K562 (cell line): ENCODE measurements at regions not wholly inside any gene's neighbourhood (a gene's known extent, or its start where the extent isn't known, plus 50 kb on each side); places are given as distances from the start of the nearest gene placed in this dataset.

Source experiments
- ATAC-seq: fragments of 200-7000 bp; cut with Tn5 transposase; 3 replicates; pipeline ENCODE4 v1.9.1; 2020; ENCODE audit warnings: moderate library complexity
- BruUV-seq: library from RNA; stranded (reverse); fragments of 400-500 nt; replicated peaks from 2 replicates; lab custom pipeline; 2021; lab: Mats Ljungman, UMichigan
- CTCF ChIA-PET: fragments of 300-600 bp; formaldehyde crosslinking; extraction: SDS; loops from one replicate; lab custom pipeline; 2021; ENCODE audit warnings: low intra/inter-chr PET ratio; lab: Yijun Ruan, JAX
- POLR2A ChIA-PET: fragments of 300-600, 350-650 bp; sonication (Branson Sonifier 250); formaldehyde crosslinking; extraction: SDS; loops from one replicate; lab custom pipeline; 2021; ENCODE audit warnings: antibody characterized with exemption, inconsistent platforms; lab: Yijun Ruan, JAX
- DNase-seq, 4 experiments: peaks; one replicate each; pipeline versions ENCODE4 v3.0.0 to v3.0.0-alpha.2; 2011 to 2018; ENCODE audit warnings: low spot score in 3 of 4, mixed read lengths in 3 of 4; ENCODE audit errors: extremely low read depth in 1 of 4
- FAIRE-seq: peaks from 2 replicates; lab custom pipeline; 2011; peaks lifted over from hg19 to GRCh38; lab: Jason Lieb, UNC
- H2AFZ ChIP-seq: 2 replicates; pipeline ENCODE4 v1.6.0; 2011; ENCODE audit warnings: low read depth, low read length, control low read depth, inconsistent platforms
- H3K27ac ChIP-seq: fragments of 200-600 bp; 3 replicates; pipeline ENCODE4 v1.8.0; 2011; ENCODE audit warnings: low read depth, mild to moderate bottlenecking, control low read depth, inconsistent platforms, low read length, moderate library complexity, mixed read lengths; ENCODE audit errors: extremely low read depth
- H3K27me3 ChIP-seq, 2 experiments: fragments of 300-600 bp in 1 of 2; 2 replicates in 1 of 2; 3 replicates in 1 of 2; pipeline versions ENCODE4 v1.6.0 to v1.8.0; 2011; ENCODE audit warnings: inconsistent platforms in 2 of 2, low read length in 2 of 2, mild to moderate bottlenecking in 1 of 2, mixed read lengths in 1 of 2, moderate library complexity in 1 of 2; ENCODE audit not compliant: control insufficient read depth in 2 of 2, insufficient read depth in 2 of 2
- H3K36me3 ChIP-seq: fragments of 300-600 bp; 3 replicates; pipeline ENCODE4 v1.8.0; 2011; ENCODE audit warnings: mild to moderate bottlenecking, low read length, inconsistent platforms; ENCODE audit not compliant: control insufficient read depth, insufficient read depth
- H3K4me1 ChIP-seq, 2 experiments: fragments of 200-600 bp in 1 of 2; replicated peaks in 1 of 2; 2 replicates in 1 of 2; 3 replicates in 1 of 2; pipeline versions ENCODE4 v1.5.1 to v1.8.0; 2011; ENCODE audit warnings: inconsistent platforms in 2 of 2, low read length in 2 of 2, mild to moderate bottlenecking in 1 of 2, mixed read lengths in 1 of 2, moderate library complexity in 1 of 2; ENCODE audit not compliant: control insufficient read depth in 2 of 2, insufficient read depth in 2 of 2
- H3K4me2 ChIP-seq: 2 replicates; pipeline ENCODE4 v1.6.1; 2011; ENCODE audit warnings: low read length, control low read depth, inconsistent platforms, mixed read lengths; ENCODE audit not compliant: insufficient read depth
- H3K4me3 ChIP-seq: fragments of 200-600 bp; sonication (generic), shearing (Covaris generic); 2 replicates; pipeline ENCODE4 v1.5.1; 2016; ENCODE audit warnings: control low read depth, inconsistent platforms
- H3K79me2 ChIP-seq: fragments of 200-600 bp; 3 replicates; pipeline ENCODE4 v1.8.0; 2011; ENCODE audit warnings: low read length, inconsistent platforms; ENCODE audit not compliant: control insufficient read depth, insufficient read depth
- H3K9ac ChIP-seq, 2 experiments: 2 replicates each; pipeline versions ENCODE4 v1.6.0 to v1.6.1; 2011; ENCODE audit warnings: low read depth in 2 of 2, low read length in 2 of 2, control low read depth in 1 of 2, inconsistent platforms in 1 of 2, mild to moderate bottlenecking in 1 of 2, mixed read lengths in 1 of 2; ENCODE audit not compliant: insufficient read depth in 1 of 2
- H3K9me1 ChIP-seq: one replicate; pipeline ENCODE4 v1.6.0; 2011; ENCODE audit warnings: inconsistent platforms, mild to moderate bottlenecking, low read length, moderate library complexity; ENCODE audit not compliant: control insufficient read depth, insufficient read depth
- H3K9me3 ChIP-seq: replicated peaks from 2 replicates; pipeline ENCODE4 v1.5.1; 2011; ENCODE audit warnings: low read depth, low read length, inconsistent platforms; ENCODE audit not compliant: control insufficient read depth, insufficient read depth
- H4K20me1 ChIP-seq: replicated peaks from 2 replicates; pipeline ENCODE4 v1.6.1; 2011; ENCODE audit warnings: low read length, inconsistent platforms, mixed read lengths; ENCODE audit not compliant: control insufficient read depth, insufficient read depth
- ARID1B ChIP-seq: fragments of 450-650 bp; IDR thresholded peaks from 2 replicates; pipeline ENCODE4 v1.6.1; 2016; ENCODE audit warnings: antibody characterized with exemption, mild to moderate bottlenecking, inconsistent platforms
- BACH1 ChIP-seq: fragments of 200-800 bp; sonication (Bioruptor generic); IDR thresholded peaks from 2 replicates; pipeline ENCODE4 v1.6.1; 2016; ENCODE audit warnings: missing genetic modification characterization, missing compliant biosample characterization
- CBX5 ChIP-seq: IDR thresholded peaks from 2 replicates; pipeline ENCODE4 v1.6.1; 2014; ENCODE audit warnings: low read depth, borderline replicate concordance
- ILK ChIP-seq: fragments of 450-650 bp; IDR thresholded peaks from 2 replicates; pipeline ENCODE4 v1.6.1; 2016; ENCODE audit warnings: missing genetic modification characterization, low read depth, mild to moderate bottlenecking, missing compliant biosample characterization, moderate library complexity, borderline replicate concordance
- PRPF4 ChIP-seq: fragments of 200-400 bp; formaldehyde crosslinking; IDR thresholded peaks from one replicate; pipeline ENCODE4 v1.6.1; 2017; ENCODE audit warnings: low read length, low read depth, mild to moderate bottlenecking; ENCODE audit not compliant: insufficient read depth, poor library complexity, severe bottlenecking
- ZNF668 ChIP-seq: fragments of 250-450 bp; sonication (Bioruptor Pico); IDR thresholded peaks from 2 replicates; pipeline ENCODE4 v1.8.0; 2022; ENCODE audit warnings: mild to moderate bottlenecking, inconsistent platforms
- ZNF766 ChIP-seq: fragments of 200-800 bp; sonication (Bioruptor generic); conservative IDR thresholded peaks from 2 replicates; pipeline ENCODE4 v1.6.1; 2016; ENCODE audit warnings: missing genetic modification characterization, missing compliant biosample characterization
- ZSCAN32 ChIP-seq: fragments of 450-650 bp; formaldehyde crosslinking; IDR thresholded peaks from 2 replicates; pipeline ENCODE4 v1.4.0; 2020; ENCODE audit warnings: mild to moderate bottlenecking, moderate library complexity
- WGBS: fragments of 100-300 bp; shearing (Covaris generic); methylation state at CpG from one replicate; pipeline ENCODE4 v1.1.6; 2016; ENCODE audit warnings: low coverage, mixed read lengths; ENCODE audit not compliant: insufficient coverage; ENCODE audit errors: missing lambda C conversion rate; 5-methylcytosine and 5-hydroxymethylcytosine counted together
- in situ Hi-C: fragments of 300-500 bp; cut with MboI; formaldehyde crosslinking; loops from 4 replicates; pipeline ENCODE4 v1.15.0; 2018; ENCODE audit warnings: inconsistent platforms, mixed read lengths
- intact Hi-C: fragments of 100-400 bp; cut with micrococcal nuclease; formaldehyde crosslinking; loops from 2 replicates; pipeline ENCODE4 v1.14.2; 2022
- TF ChIP-seq, protein P1 (sequence below), 2 experiments: fragments of 450-650 bp in 1 of 2; IDR thresholded peaks; 2 replicates each; pipeline ENCODE4 v1.6.1; 2011 to 2017; ENCODE audit warnings: low read depth in 2 of 2, antibody characterized with exemption in 1 of 2, borderline replicate concordance in 1 of 2, low read length in 1 of 2, mild to moderate bottlenecking in 1 of 2, mixed read lengths in 1 of 2; ENCODE audit not compliant: control insufficient read depth in 1 of 2
- TF ChIP-seq, protein P2 (sequence below): sonication (generic); formaldehyde crosslinking; IDR thresholded peaks from 2 replicates; pipeline ENCODE4 v1.8.1; 2023; ENCODE audit warnings: mild to moderate bottlenecking, missing genetic modification reagents, moderate library complexity
- TF ChIP-seq, protein P3 (sequence below): fragments of 250-450 bp; sonication (Bioruptor Pico); IDR thresholded peaks from 2 replicates; pipeline ENCODE4 v1.9.0; 2021; ENCODE audit warnings: mild to moderate bottlenecking, inconsistent platforms

DNA sequence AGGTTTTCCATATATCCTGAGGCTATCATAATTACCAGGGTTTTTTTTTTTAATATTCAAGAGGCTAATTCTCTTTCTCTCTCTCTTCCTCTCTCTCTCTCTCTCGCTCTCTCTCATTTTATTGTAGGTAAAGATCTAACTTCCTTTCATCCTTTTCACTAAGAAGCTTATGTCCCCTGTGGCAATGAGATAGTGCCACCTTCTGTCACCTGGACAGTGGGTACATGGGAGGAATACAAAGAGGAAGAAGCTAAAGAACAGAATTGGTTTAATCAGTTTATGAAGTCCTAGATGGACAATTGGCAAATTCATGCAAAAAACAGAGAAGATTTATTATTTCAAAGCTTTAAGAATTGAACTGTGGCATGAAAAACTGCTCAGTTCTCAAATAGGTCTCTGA is 1582.3 kb upstream of the TMEFF2 start:
- POLR2A ChIA-PET = no interaction called here
- Histone ChIP-seq H3K4me3 (no peak overlapping the region), H3K9me1 (no peaks in the 10 kb centered on the region), H3K4me2 (no peak overlapping the region), H3K4me1 (no peaks in the 10 kb centered on the region), H3K79me2 (no peaks in the 10 kb centered on the region), H3K9ac (no peak overlapping the region), H3K27me3 (no peaks in the 10 kb centered on the region), H3K36me3 (no peaks in the 10 kb centered on the region), H3K27ac (no peak overlapping the region), H3K9me3 (no peaks in the 10 kb centered on the region), H2AFZ (no peak overlapping the region), H4K20me1 (no peaks in the 10 kb centered on the region)
- no TSS peak for BruUV-seq
- ATAC-seq (no peak), FAIRE-seq (no peak), DNase-seq (no peak)
- TF ChIP-seq ILK (no peak), ZSCAN32 (CRISPR knock-in tag) (no peak), CBX5 (no peak), ARID1B (no peak), ZNF766 (CRISPR knock-in tag) (no peak), ZNF668 (CRISPR knock-in tag) (no peak), PRPF4 (no peak), BACH1 (no peak)
- TF ChIP-seq, protein P1, sequence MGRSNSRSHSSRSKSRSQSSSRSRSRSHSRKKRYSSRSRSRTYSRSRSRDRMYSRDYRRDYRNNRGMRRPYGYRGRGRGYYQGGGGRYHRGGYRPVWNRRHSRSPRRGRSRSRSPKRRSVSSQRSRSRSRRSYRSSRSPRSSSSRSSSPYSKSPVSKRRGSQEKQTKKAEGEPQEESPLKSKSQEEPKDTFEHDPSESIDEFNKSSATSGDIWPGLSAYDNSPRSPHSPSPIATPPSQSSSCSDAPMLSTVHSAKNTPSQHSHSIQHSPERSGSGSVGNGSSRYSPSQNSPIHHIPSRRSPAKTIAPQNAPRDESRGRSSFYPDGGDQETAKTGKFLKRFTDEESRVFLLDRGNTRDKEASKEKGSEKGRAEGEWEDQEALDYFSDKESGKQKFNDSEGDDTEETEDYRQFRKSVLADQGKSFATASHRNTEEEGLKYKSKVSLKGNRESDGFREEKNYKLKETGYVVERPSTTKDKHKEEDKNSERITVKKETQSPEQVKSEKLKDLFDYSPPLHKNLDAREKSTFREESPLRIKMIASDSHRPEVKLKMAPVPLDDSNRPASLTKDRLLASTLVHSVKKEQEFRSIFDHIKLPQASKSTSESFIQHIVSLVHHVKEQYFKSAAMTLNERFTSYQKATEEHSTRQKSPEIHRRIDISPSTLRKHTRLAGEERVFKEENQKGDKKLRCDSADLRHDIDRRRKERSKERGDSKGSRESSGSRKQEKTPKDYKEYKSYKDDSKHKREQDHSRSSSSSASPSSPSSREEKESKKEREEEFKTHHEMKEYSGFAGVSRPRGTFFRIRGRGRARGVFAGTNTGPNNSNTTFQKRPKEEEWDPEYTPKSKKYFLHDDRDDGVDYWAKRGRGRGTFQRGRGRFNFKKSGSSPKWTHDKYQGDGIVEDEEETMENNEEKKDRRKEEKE (IDR thresholded peaks at IDR 0.05; ENCODE audit: borderline replicate concordance in 1 of 2, control insufficient read depth in 1 of 2, low read depth in 2 of 2, low read length in 1 of 2) = no peak
- TF ChIP-seq, protein P2, sequence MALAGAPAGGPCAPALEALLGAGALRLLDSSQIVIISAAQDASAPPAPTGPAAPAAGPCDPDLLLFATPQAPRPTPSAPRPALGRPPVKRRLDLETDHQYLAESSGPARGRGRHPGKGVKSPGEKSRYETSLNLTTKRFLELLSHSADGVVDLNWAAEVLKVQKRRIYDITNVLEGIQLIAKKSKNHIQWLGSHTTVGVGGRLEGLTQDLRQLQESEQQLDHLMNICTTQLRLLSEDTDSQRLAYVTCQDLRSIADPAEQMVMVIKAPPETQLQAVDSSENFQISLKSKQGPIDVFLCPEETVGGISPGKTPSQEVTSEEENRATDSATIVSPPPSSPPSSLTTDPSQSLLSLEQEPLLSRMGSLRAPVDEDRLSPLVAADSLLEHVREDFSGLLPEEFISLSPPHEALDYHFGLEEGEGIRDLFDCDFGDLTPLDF = no peak
- TF ChIP-seq, protein P3, sequence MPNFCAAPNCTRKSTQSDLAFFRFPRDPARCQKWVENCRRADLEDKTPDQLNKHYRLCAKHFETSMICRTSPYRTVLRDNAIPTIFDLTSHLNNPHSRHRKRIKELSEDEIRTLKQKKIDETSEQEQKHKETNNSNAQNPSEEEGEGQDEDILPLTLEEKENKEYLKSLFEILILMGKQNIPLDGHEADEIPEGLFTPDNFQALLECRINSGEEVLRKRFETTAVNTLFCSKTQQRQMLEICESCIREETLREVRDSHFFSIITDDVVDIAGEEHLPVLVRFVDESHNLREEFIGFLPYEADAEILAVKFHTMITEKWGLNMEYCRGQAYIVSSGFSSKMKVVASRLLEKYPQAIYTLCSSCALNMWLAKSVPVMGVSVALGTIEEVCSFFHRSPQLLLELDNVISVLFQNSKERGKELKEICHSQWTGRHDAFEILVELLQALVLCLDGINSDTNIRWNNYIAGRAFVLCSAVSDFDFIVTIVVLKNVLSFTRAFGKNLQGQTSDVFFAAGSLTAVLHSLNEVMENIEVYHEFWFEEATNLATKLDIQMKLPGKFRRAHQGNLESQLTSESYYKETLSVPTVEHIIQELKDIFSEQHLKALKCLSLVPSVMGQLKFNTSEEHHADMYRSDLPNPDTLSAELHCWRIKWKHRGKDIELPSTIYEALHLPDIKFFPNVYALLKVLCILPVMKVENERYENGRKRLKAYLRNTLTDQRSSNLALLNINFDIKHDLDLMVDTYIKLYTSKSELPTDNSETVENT = no peak
- CTCF ChIA-PET = no interaction called here
- intact Hi-C loops = no loop called here
- 0% methylated on average over 1 of the region's 1 CpG for WGBS
- in situ Hi-C loops = no loop called here
